ENCODE measurements at regions not wholly inside any gene's neighbourhood (a gene's known extent, or its start where the extent isn't known, plus 50 kb on each side); places are given as distances from the start of the nearest gene placed in this dataset.

DNA sequence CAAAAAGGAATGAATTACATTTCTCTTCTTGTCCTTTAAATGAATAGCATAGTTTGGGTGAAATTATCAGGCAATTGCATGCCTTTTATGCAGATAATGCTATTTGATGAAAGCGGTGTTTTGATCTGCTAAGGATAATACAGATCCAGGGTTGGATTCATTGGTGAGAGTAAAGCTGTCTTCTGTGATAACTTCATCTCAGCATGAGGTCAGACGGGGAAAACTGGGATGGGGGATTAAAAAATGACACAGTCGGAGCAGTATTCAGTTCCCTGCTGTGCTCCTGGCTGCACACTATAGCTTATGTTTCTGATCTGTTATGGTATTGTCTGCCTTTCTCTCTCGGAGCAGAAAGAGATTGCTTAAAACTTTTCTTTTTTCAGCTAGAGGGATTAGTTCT lies 105.9 kb upstream of the TENM3 start:
- Histone ChIP-seq H3K9me3 (ENCODE audit: insufficient read depth, low read depth, low read length) (no peaks in the 10 kb centered on the region), H4K20me1 (ENCODE audit: insufficient read depth, low read length) (no peaks in the 10 kb centered on the region), H2AFZ (ENCODE audit: low read depth, low read length) (no peak overlapping the region), H3K9ac (ENCODE audit: low read length) (no peak overlapping the region), H3K27me3 (ENCODE audit: insufficient read depth, low read length) (no peaks in the 10 kb centered on the region), H3K4me1 (ENCODE audit: insufficient read depth, low read length) (peaks cover 25% of the 10 kb centered on the region), H3K27ac (ENCODE audit: low read depth, low read length) (no peak overlapping the region), H3K36me3 (ENCODE audit: insufficient read depth, low read length) (no peaks in the 10 kb centered on the region), H3K4me3 (ENCODE audit: insufficient read depth, low read depth, low read length) (no peak overlapping the region), H3K4me2 (ENCODE audit: low read length) (peak overlapping the region; percentile 44), H3K79me2 (ENCODE audit: insufficient read depth, low read length) (peaks cover 12% of the 10 kb centered on the region)
- H3K27me3 Mint-ChIP-seq (ENCODE audit: low read depth, unreplicated experiment), result no peaks in the 10 kb centered on the region
- H3K9me3 Mint-ChIP-seq (ENCODE audit: unreplicated experiment), result no peaks in the 10 kb centered on the region
- FAIRE-seq (peak; percentile 75), DNase-seq (ENCODE audit: low read depth) (peak; percentile 39)
- no peak overlapping the region for H3K4me3 Mint-ChIP-seq (ENCODE audit: unreplicated experiment)
- H3K36me3 Mint-ChIP-seq (ENCODE audit: low read depth, unreplicated experiment), result peaks cover 2% of the 10 kb centered on the region
- TF ChIP-seq, protein P1, sequence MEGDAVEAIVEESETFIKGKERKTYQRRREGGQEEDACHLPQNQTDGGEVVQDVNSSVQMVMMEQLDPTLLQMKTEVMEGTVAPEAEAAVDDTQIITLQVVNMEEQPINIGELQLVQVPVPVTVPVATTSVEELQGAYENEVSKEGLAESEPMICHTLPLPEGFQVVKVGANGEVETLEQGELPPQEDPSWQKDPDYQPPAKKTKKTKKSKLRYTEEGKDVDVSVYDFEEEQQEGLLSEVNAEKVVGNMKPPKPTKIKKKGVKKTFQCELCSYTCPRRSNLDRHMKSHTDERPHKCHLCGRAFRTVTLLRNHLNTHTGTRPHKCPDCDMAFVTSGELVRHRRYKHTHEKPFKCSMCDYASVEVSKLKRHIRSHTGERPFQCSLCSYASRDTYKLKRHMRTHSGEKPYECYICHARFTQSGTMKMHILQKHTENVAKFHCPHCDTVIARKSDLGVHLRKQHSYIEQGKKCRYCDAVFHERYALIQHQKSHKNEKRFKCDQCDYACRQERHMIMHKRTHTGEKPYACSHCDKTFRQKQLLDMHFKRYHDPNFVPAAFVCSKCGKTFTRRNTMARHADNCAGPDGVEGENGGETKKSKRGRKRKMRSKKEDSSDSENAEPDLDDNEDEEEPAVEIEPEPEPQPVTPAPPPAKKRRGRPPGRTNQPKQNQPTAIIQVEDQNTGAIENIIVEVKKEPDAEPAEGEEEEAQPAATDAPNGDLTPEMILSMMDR (IDR thresholded peaks at IDR 0.05; ENCODE audit: insufficient read depth, low read depth, low read length), result no peak
- no peak for TF ChIP-seq EZH2 (IDR thresholded peaks at IDR 0.05; ENCODE audit: insufficient read depth, low read length)
- H3K27ac Mint-ChIP-seq (ENCODE audit: unreplicated experiment), result peak overlapping the region; percentile 5
- H3K4me1 Mint-ChIP-seq (ENCODE audit: low read depth, unreplicated experiment), result peaks cover 30% of the 10 kb centered on the region

DNA sequence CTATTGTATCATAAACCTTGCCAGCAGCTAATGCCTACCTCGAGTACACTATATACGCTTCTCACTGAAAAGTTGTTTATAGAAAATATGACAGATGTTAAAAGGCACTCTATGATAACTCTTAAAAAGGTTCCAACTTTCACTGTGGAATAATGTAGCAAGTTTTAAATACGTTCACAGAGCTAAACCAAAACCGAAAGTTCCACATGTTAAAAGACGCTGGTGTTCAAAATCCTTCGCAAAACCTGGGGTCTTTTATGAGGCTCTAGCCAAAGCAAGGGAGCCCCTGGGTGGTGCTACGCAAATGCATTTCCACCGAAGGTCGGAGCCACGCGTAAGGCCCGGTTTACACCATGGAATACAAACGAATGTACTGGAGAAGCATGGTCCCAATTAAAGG lies 103.7 kb upstream of the TENM3 start:
- peaks cover 28% of the 10 kb centered on the region for H3K4me1 ChIP-seq (ENCODE audit: insufficient read depth, low read length)
- DNase-seq (ENCODE audit: low read depth) (no peak), FAIRE-seq (no peak)
- H3K36me3 Mint-ChIP-seq (ENCODE audit: low read depth, unreplicated experiment), result peaks cover 5% of the 10 kb centered on the region
- H3K9me3 Mint-ChIP-seq (ENCODE audit: unreplicated experiment), result no peaks in the 10 kb centered on the region
- no peak overlapping the region for H3K27ac ChIP-seq (ENCODE audit: low read depth, low read length)
- no peak for TF ChIP-seq EZH2 (IDR thresholded peaks at IDR 0.05; ENCODE audit: insufficient read depth, low read length)
- TF ChIP-seq, protein P1 (IDR thresholded peaks at IDR 0.05; ENCODE audit: insufficient read depth, low read depth, low read length), result no peak
- H3K9ac ChIP-seq (ENCODE audit: low read length), result no peak overlapping the region
- peak overlapping the region; percentile 23 for H3K4me3 ChIP-seq (ENCODE audit: insufficient read depth, low read depth, low read length)
- H3K36me3 ChIP-seq (ENCODE audit: insufficient read depth, low read length), result no peaks in the 10 kb centered on the region
- no peaks in the 10 kb centered on the region for H3K27me3 ChIP-seq (ENCODE audit: insufficient read depth, low read length)
- no peak overlapping the region for H3K4me3 Mint-ChIP-seq (ENCODE audit: unreplicated experiment)
- no peak overlapping the region for H2AFZ ChIP-seq (ENCODE audit: low read depth, low read length)
- peaks cover 30% of the 10 kb centered on the region for H3K79me2 ChIP-seq (ENCODE audit: insufficient read depth, low read length)
- H3K27me3 Mint-ChIP-seq (ENCODE audit: low read depth, unreplicated experiment), result no peaks in the 10 kb centered on the region
- H4K20me1 ChIP-seq (ENCODE audit: insufficient read depth, low read length), result no peaks in the 10 kb centered on the region
- no peak overlapping the region for H3K27ac Mint-ChIP-seq (ENCODE audit: unreplicated experiment)
- H3K9me3 ChIP-seq (ENCODE audit: insufficient read depth, low read depth, low read length), result no peaks in the 10 kb centered on the region
- peak overlapping the region; percentile 21 for H3K4me2 ChIP-seq (ENCODE audit: low read length)
- peaks cover 28% of the 10 kb centered on the region for H3K4me1 Mint-ChIP-seq (ENCODE audit: low read depth, unreplicated experiment)

DNA sequence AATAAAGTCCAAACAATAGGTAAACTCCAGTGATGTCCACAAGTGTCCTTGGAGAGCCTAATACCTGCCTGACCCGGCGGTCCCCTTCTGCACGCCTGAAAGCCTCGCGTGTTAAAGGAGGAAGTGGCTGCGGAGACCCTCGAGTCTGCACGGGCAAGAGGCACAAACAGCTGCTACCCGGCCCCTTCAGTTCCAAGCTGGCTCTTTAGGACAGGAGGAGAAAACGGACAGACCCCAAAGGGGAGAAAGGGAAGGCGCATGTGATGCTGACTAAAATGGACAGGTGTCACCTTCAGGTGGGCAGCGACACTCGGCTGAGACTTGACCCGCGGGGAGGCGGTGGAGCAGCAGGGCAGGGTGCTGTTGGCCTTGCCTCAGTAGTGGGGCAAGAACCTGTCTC lies 102.7 kb upstream of the TENM3 start:
- H3K36me3 ChIP-seq (ENCODE audit: insufficient read depth, low read length), result no peaks in the 10 kb centered on the region
- no peaks in the 10 kb centered on the region for H4K20me1 ChIP-seq (ENCODE audit: insufficient read depth, low read length)
- H3K4me3 ChIP-seq (ENCODE audit: insufficient read depth, low read depth, low read length), result no peak overlapping the region
- H3K4me3 Mint-ChIP-seq (ENCODE audit: unreplicated experiment), result no peak overlapping the region
- H3K9me3 ChIP-seq (ENCODE audit: insufficient read depth, low read depth, low read length), result no peaks in the 10 kb centered on the region
- peaks cover 2% of the 10 kb centered on the region for H3K9me3 Mint-ChIP-seq (ENCODE audit: unreplicated experiment)
- DNase-seq (ENCODE audit: low read depth) (no peak), FAIRE-seq (no peak)
- TF ChIP-seq, protein P1 (IDR thresholded peaks at IDR 0.05; ENCODE audit: insufficient read depth, low read depth, low read length), result no peak
- H3K79me2 ChIP-seq (ENCODE audit: insufficient read depth, low read length), result peaks cover 39% of the 10 kb centered on the region
- peaks cover 31% of the 10 kb centered on the region for H3K4me1 ChIP-seq (ENCODE audit: insufficient read depth, low read length)
- H3K9ac ChIP-seq (ENCODE audit: low read length), result no peak overlapping the region
- no peak overlapping the region for H2AFZ ChIP-seq (ENCODE audit: low read depth, low read length)
- no peak overlapping the region for H3K27ac ChIP-seq (ENCODE audit: low read depth, low read length)
- peaks cover 30% of the 10 kb centered on the region for H3K4me1 Mint-ChIP-seq (ENCODE audit: low read depth, unreplicated experiment)
- peaks cover 5% of the 10 kb centered on the region for H3K36me3 Mint-ChIP-seq (ENCODE audit: low read depth, unreplicated experiment)
- no peak overlapping the region for H3K27ac Mint-ChIP-seq (ENCODE audit: unreplicated experiment)
- peak overlapping the region; percentile 98 for H3K4me2 ChIP-seq (ENCODE audit: low read length)
- H3K27me3 Mint-ChIP-seq (ENCODE audit: low read depth, unreplicated experiment), result no peaks in the 10 kb centered on the region
- no peaks in the 10 kb centered on the region for H3K27me3 ChIP-seq (ENCODE audit: insufficient read depth, low read length)
